OCI-LY7 (cell line): ENCODE measurements at regions not wholly inside any gene's neighbourhood (a gene's known extent, or its start where the extent isn't known, plus 50 kb on each side); places are given as distances from the start of the nearest gene placed in this dataset.
"Not testable (repeated sequence)": the region's sequence is repeated elsewhere in the genome, so short reads cannot be mapped to it uniquely, and the experiment has no call there.

ENCODE experiments used
- BruUV-seq: library from RNA; stranded (reverse); fragments of 400-500 nt; replicated peaks from 2 replicates; lab custom pipeline; 2021; lab: Mats Ljungman, UMichigan
- CTCF ChIA-PET: fragments of 300-600 bp; sonication (Branson Sonifier 250); formaldehyde crosslinking; loops from one replicate; lab custom pipeline; 2022; ENCODE audit warnings: antibody characterized with exemption; ENCODE audit not compliant: unreplicated experiment; lab: Charles Lee
- POLR2A ChIA-PET: fragments of 300-600 bp; sonication (Branson Sonifier 250); formaldehyde crosslinking; loops from one replicate; lab custom pipeline; 2022; ENCODE audit warnings: antibody characterized with exemption; lab: Charles Lee
- DNase-seq: peaks from one replicate; pipeline ENCODE4 v3.0.0-alpha.2; 2015; ENCODE audit warnings: low spot score
- H2AFZ ChIP-seq: fragments of 200-600 bp; sonication (generic), shearing (Covaris generic); 2 replicates; pipeline ENCODE4 v1.6.1; 2014; ENCODE audit warnings: mild to moderate bottlenecking, antibody characterized with exemption, low read length, moderate library complexity
- H3K27ac ChIP-seq: fragments of 200-600 bp; sonication (generic); 2 replicates; pipeline ENCODE4 v1.5.1; 2014; ENCODE audit warnings: mixed run types, low read depth, mild to moderate bottlenecking, moderate library complexity, low read length, inconsistent platforms; ENCODE audit not compliant: poor library complexity, severe bottlenecking
- H3K36me3 ChIP-seq: fragments of 200-600 bp; sonication (generic); 2 replicates; pipeline ENCODE4 v1.6.1; 2014; ENCODE audit warnings: mild to moderate bottlenecking, antibody characterized with exemption, low read length, moderate library complexity, mixed read lengths; ENCODE audit not compliant: insufficient read depth
- H3K4me1 ChIP-seq: fragments of 200-600 bp; sonication (generic); 2 replicates; pipeline ENCODE4 v1.5.1; 2014; ENCODE audit warnings: mild to moderate bottlenecking, low read length; ENCODE audit not compliant: insufficient read depth, poor library complexity, severe bottlenecking
- H3K4me2 ChIP-seq: fragments of 200-600 bp; sonication (generic); 2 replicates; pipeline ENCODE4 v1.6.1; 2014; ENCODE audit warnings: mild to moderate bottlenecking, low read length
- H3K4me3 ChIP-seq: fragments of 200-600 bp; sonication (generic); 2 replicates; pipeline ENCODE4 v1.5.1; 2014; ENCODE audit warnings: mild to moderate bottlenecking, low read depth, low read length; ENCODE audit not compliant: poor library complexity, severe bottlenecking
- H3K79me2 ChIP-seq: fragments of 200-600 bp; sonication (generic); 2 replicates; pipeline ENCODE4 v1.6.1; 2016; ENCODE audit warnings: low read depth, mild to moderate bottlenecking, low read length, moderate library complexity, mixed read lengths; ENCODE audit not compliant: insufficient read depth
- H3K9me2 ChIP-seq: fragments of 200-600 bp; sonication (generic); 2 replicates; pipeline ENCODE4 v1.6.1; 2016; ENCODE audit warnings: mild to moderate bottlenecking, low read length, mixed read lengths; ENCODE audit not compliant: insufficient read depth
- H3K9me3 ChIP-seq: fragments of 200-600 bp; sonication (generic); 2 replicates; pipeline ENCODE4 v1.6.1; 2014; ENCODE audit warnings: mild to moderate bottlenecking, mixed run types, low read length, mixed read lengths
- H4K20me1 ChIP-seq: fragments of 200-600 bp; sonication (generic); 2 replicates; pipeline ENCODE4 v1.6.1; 2014; ENCODE audit warnings: mild to moderate bottlenecking, antibody characterized with exemption, low read length, moderate library complexity, mixed read lengths; ENCODE audit not compliant: insufficient read depth
- EZH2phosphoT487 ChIP-seq: fragments of 200-600 bp; sonication (generic); IDR thresholded peaks from 2 replicates; pipeline ENCODE4 v1.6.1; 2018; ENCODE audit warnings: low read depth, borderline replicate concordance, mild to moderate bottlenecking, mixed run types, antibody characterized with exemption, low read length, moderate library complexity, mixed read lengths
- intact Hi-C: fragments of 100-400 bp; cut with micrococcal nuclease; formaldehyde crosslinking; loops from one replicate; pipeline ENCODE4 v1.10.0; 2022; ENCODE audit not compliant: unreplicated experiment
- TF ChIP-seq, protein P1 (sequence below): fragments of 200-600 bp; sonication (generic); conservative IDR thresholded peaks from 2 replicates; pipeline ENCODE4 v1.5.1; 2014; ENCODE audit warnings: mild to moderate bottlenecking, antibody characterized with exemption, low read length, moderate library complexity, mixed read lengths

DNA sequence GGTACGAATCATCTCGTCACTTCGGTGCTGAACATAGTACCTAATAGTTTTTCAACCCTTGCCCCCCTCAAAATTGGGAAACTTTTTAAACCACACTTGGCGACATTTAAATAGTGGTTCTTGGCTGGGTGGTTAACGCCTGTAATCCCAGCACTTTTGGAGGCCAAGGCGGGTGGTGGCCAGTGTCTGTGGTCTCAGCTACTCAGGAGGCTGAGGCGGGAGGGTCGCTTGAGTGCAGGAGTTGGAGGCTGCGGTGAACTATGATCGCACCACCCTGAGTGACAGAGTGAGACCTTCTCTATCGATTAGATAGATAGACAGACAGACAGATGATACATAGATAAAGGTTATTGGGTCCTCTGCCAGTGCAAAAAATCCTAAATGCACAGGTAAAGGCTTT is 55.5 kb upstream of the RASAL2 start:
- no TSS peak for BruUV-seq
- POLR2A ChIA-PET: no interaction called here
- Histone ChIP-seq H2AFZ (no peak overlapping the region), H3K4me3 (no peak overlapping the region), H3K79me2 (no peaks in the 10 kb centered on the region), H3K36me3 (no peaks in the 10 kb centered on the region), H3K27ac (no peak overlapping the region), H3K4me2 (no peak overlapping the region), H3K9me3 (no peaks in the 10 kb centered on the region), H4K20me1 (no peaks in the 10 kb centered on the region), H3K4me1 (no peaks in the 10 kb centered on the region), H3K9me2 (no peaks in the 10 kb centered on the region)
- intact Hi-C loops: no loop called here
- no peak for TF ChIP-seq EZH2phosphoT487
- TF ChIP-seq, protein P1, sequence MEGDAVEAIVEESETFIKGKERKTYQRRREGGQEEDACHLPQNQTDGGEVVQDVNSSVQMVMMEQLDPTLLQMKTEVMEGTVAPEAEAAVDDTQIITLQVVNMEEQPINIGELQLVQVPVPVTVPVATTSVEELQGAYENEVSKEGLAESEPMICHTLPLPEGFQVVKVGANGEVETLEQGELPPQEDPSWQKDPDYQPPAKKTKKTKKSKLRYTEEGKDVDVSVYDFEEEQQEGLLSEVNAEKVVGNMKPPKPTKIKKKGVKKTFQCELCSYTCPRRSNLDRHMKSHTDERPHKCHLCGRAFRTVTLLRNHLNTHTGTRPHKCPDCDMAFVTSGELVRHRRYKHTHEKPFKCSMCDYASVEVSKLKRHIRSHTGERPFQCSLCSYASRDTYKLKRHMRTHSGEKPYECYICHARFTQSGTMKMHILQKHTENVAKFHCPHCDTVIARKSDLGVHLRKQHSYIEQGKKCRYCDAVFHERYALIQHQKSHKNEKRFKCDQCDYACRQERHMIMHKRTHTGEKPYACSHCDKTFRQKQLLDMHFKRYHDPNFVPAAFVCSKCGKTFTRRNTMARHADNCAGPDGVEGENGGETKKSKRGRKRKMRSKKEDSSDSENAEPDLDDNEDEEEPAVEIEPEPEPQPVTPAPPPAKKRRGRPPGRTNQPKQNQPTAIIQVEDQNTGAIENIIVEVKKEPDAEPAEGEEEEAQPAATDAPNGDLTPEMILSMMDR: no peak
- DNase-seq: no peak
- CTCF ChIA-PET: no interaction called here

DNA sequence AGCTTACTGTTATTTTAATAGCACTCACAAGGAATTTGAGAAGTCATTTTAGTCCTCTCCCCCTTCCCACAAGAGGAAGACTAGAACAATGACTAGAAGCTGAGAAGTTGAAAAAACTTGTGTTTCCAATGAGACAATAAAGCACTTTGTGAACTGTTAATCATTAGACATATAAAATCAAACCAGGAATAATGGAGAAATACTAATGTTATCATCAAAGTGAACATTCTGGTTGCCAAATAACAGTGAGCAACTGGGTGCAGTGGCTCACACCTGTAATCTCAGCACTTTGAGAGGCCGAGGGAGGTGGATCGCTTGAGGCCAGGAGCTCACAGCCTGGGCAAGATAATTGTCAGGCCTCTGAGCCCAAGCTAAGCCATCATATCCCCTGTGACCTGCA is 54.0 kb upstream of the RASAL2 start:
- intact Hi-C loops: no loop called here
- no peaks in the 10 kb centered on the region for H3K9me2 ChIP-seq
- BruUV-seq: no TSS peak
- TF ChIP-seq, protein P1: no peak
- no peak for TF ChIP-seq EZH2phosphoT487
- no peaks in the 10 kb centered on the region for H3K9me3 ChIP-seq
- ChIA-PET CTCF (no interaction called here), POLR2A (no interaction called here)
- H3K4me3 ChIP-seq: no peak overlapping the region
- H2AFZ ChIP-seq: no peak overlapping the region
- H3K4me2 ChIP-seq: no peak overlapping the region
- H3K4me1 ChIP-seq: no peaks in the 10 kb centered on the region
- no peaks in the 10 kb centered on the region for H4K20me1 ChIP-seq
- H3K27ac ChIP-seq: no peak overlapping the region
- H3K79me2 ChIP-seq: no peaks in the 10 kb centered on the region
- no peak for DNase-seq
- H3K36me3 ChIP-seq: no peaks in the 10 kb centered on the region

DNA sequence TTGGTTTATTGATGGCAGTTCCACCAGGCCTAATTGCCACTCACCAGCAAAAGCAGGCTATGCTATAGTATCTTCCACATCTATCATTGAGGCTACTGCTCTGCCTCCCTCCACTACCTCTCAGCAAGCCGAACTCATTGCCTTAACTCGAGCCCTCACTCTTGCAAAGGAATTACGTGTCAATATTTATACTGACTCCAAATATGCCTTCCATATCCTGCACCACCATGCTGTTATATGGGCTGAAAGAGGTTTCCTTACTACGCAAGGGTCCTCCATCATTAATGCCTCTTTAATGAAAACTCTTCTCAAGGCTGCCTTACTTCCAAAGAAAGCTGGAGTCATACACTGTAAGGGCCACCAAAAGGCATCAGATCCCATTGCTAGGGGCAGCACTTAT is 50.0 kb upstream of the RASAL2 start:
- POLR2A ChIA-PET, H3K4me3 ChIP-seq, DNase-seq, H3K4me1 ChIP-seq, H3K27ac ChIP-seq, H4K20me1 ChIP-seq, H3K9me3 ChIP-seq, CTCF ChIA-PET, H2AFZ ChIP-seq, H3K4me2 ChIP-seq, H3K36me3 ChIP-seq, H3K79me2 ChIP-seq, BruUV-seq, intact Hi-C loops, H3K9me2 ChIP-seq: not testable (repeated sequence)
